ENCODE measurements at regions not wholly inside any gene's neighbourhood (a gene's known extent, or its start where the extent isn't known, plus 50 kb on each side); places are given as distances from the start of the nearest gene placed in this dataset.

DNA sequence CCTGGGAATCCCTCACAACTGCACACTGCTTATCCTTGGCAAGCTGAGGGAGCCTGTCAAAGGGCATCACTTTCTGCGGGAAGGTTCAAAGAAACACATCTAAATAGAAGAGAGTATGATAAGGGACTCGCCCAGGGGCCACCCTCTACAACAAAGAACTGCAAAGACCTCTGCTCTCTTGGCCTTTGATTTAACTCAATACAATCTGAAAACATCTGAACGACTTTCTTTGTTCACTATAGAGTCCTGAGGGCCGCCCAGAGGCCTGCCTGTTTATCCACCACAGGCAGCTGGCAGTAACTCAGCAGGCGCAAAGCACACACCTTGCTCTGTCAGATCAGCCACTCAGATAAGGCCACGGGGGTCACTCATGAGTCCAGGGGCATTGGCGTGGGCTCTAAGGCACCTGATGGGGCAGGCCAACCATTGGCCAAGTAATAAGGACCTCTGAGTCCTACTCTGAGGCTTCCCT, 139.3 kb downstream of the UNC5CL start (continued):
- TF ChIP-seq, protein P1, sequence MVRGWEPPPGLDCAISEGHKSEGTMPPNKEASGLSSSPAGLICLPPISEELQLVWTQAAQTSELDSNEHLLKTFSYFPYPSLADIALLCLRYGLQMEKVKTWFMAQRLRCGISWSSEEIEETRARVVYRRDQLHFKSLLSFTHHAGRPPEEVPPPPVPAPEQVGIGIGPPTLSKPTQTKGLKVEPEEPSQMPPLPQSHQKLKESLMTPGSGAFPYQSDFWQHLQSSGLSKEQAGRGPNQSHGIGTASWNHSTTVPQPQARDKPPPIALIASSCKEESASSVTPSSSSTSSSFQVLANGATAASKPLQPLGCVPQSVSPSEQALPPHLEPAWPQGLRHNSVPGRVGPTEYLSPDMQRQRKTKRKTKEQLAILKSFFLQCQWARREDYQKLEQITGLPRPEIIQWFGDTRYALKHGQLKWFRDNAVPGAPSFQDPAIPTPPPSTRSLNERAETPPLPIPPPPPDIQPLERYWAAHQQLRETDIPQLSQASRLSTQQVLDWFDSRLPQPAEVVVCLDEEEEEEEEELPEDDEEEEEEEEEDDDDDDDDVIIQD (CRISPR knock-in tag; IDR thresholded peaks at IDR 0.05; ENCODE audit: low read depth), result peak; percentile 50; the same call in 1 of the 2 replicates
- TF ChIP-seq FOSL2 (CRISPR knock-in tag; IDR thresholded peaks at IDR 0.05), result peak; percentile 57
- TF ChIP-seq KMT2B (CRISPR knock-in tag; IDR thresholded peaks at IDR 0.05), result 0 out of 2 replicates have a peak, but pooled peaks have one; percentile 33
- no peak for TF ChIP-seq ZNF432 (CRISPR knock-in tag; IDR thresholded peaks at IDR 0.05; ENCODE audit: borderline replicate concordance)
- TF ChIP-seq, protein P2, sequence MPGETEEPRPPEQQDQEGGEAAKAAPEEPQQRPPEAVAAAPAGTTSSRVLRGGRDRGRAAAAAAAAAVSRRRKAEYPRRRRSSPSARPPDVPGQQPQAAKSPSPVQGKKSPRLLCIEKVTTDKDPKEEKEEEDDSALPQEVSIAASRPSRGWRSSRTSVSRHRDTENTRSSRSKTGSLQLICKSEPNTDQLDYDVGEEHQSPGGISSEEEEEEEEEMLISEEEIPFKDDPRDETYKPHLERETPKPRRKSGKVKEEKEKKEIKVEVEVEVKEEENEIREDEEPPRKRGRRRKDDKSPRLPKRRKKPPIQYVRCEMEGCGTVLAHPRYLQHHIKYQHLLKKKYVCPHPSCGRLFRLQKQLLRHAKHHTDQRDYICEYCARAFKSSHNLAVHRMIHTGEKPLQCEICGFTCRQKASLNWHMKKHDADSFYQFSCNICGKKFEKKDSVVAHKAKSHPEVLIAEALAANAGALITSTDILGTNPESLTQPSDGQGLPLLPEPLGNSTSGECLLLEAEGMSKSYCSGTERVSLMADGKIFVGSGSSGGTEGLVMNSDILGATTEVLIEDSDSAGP (CRISPR knock-in tag; IDR thresholded peaks at IDR 0.05; ENCODE audit: borderline replicate concordance), result no peak
- TF ChIP-seq, protein P3, sequence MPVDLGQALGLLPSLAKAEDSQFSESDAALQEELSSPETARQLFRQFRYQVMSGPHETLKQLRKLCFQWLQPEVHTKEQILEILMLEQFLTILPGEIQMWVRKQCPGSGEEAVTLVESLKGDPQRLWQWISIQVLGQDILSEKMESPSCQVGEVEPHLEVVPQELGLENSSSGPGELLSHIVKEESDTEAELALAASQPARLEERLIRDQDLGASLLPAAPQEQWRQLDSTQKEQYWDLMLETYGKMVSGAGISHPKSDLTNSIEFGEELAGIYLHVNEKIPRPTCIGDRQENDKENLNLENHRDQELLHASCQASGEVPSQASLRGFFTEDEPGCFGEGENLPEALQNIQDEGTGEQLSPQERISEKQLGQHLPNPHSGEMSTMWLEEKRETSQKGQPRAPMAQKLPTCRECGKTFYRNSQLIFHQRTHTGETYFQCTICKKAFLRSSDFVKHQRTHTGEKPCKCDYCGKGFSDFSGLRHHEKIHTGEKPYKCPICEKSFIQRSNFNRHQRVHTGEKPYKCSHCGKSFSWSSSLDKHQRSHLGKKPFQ (CRISPR knock-in tag; IDR thresholded peaks at IDR 0.05; ENCODE audit: insufficient replicate concordance), result no peak
- TF ChIP-seq ZNF564 (CRISPR knock-in tag; IDR thresholded peaks at IDR 0.05), result peak; percentile 51; the same call in 1 of the 2 replicates
- no peak for TF ChIP-seq PTBP1 (IDR thresholded peaks at IDR 0.05; ENCODE audit: low read depth, low read length, poor library complexity, severe bottlenecking)
- peak; percentile 47; the same call in 1 of the 2 replicates for TF ChIP-seq NFYC (CRISPR knock-in tag; IDR thresholded peaks at IDR 0.05)
- TF ChIP-seq HMG20A (CRISPR knock-in tag; IDR thresholded peaks at IDR 0.05; ENCODE audit: borderline replicate concordance), result peak; percentile 89
- peak; percentile 85 for TF ChIP-seq DPF2 (CRISPR knock-in tag; IDR thresholded peaks at IDR 0.05; ENCODE audit: borderline replicate concordance, low read depth)
- TF ChIP-seq, protein P4, sequence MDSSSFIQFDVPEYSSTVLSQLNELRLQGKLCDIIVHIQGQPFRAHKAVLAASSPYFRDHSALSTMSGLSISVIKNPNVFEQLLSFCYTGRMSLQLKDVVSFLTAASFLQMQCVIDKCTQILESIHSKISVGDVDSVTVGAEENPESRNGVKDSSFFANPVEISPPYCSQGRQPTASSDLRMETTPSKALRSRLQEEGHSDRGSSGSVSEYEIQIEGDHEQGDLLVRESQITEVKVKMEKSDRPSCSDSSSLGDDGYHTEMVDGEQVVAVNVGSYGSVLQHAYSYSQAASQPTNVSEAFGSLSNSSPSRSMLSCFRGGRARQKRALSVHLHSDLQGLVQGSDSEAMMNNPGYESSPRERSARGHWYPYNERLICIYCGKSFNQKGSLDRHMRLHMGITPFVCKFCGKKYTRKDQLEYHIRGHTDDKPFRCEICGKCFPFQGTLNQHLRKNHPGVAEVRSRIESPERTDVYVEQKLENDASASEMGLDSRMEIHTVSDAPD (CRISPR knock-in tag; IDR thresholded peaks at IDR 0.05), result peak; percentile 60; the same call in 1 of the 2 replicates
- TF ChIP-seq, protein P5, sequence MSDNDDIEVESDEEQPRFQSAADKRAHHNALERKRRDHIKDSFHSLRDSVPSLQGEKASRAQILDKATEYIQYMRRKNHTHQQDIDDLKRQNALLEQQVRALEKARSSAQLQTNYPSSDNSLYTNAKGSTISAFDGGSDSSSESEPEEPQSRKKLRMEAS (IDR thresholded peaks at IDR 0.05), result peak; percentile 45; the same call in 1 of the 2 replicates
- TF ChIP-seq ZNF703 (CRISPR knock-in tag; IDR thresholded peaks at IDR 0.05; ENCODE audit: borderline replicate concordance), result 0 out of 2 replicates have a peak, but pooled peaks have one; percentile 42
- TF ChIP-seq SRSF1 (optimal IDR thresholded peaks at IDR 0.05; ENCODE audit: low read depth, low read length), result no peak
- peak; percentile 45; the same call in 1 of the 2 replicates for TF ChIP-seq ESRRA (CRISPR knock-in tag; IDR thresholded peaks at IDR 0.05; ENCODE audit: low read depth)
- peak; percentile 70; the same call in 1 of the 2 replicates for TF ChIP-seq ZNF543 (CRISPR knock-in tag; IDR thresholded peaks at IDR 0.05)
- peak; percentile 12; the same call in 1 of the 2 replicates for TF ChIP-seq ELF1 (CRISPR knock-in tag; IDR thresholded peaks at IDR 0.05)
- TF ChIP-seq BCL6 (CRISPR knock-in tag; IDR thresholded peaks at IDR 0.05), result peak; percentile 73
- no peak for TF ChIP-seq ZNF891 (CRISPR knock-in tag; IDR thresholded peaks at IDR 0.05)
- peak; percentile 95 for TF ChIP-seq GFI1 (CRISPR knock-in tag; IDR thresholded peaks at IDR 0.05; ENCODE audit: borderline replicate concordance)
